Iris pigment epithelial cell (primary cell): ENCODE measurements at regions not wholly inside any gene's neighbourhood (a gene's known extent, or its start where the extent isn't known, plus 50 kb on each side); places are given as distances from the start of the nearest gene placed in this dataset.
"Not testable (repeated sequence)": the region's sequence is repeated elsewhere in the genome, so short reads cannot be mapped to it uniquely, and the experiment has no call there.

ENCODE experiments used
- DNase-seq: peaks from one replicate; pipeline ENCODE4 v3.0.0-alpha.2; 2011; ENCODE audit warnings: low read depth

GRCh38 chr4:148540622-148541326 is 98.6 kb upstream of the NR3C2 start:
- no peak for DNase-seq

- no peak for DNase-seq
Measured at GRCh38 chr4:148539387-148539786, 97.2 kb upstream of the NR3C2 start.

GRCh38 chr4:148533851-148534250 is 91.6 kb upstream of the NR3C2 start:
- not testable (repeated sequence) for DNase-seq

GRCh38 chr4:148530114-148530513 is 87.9 kb upstream of the NR3C2 start:
- DNase-seq = peak; percentile 25

GRCh38 chr4:148527571-148527970 is 85.4 kb upstream of the NR3C2 start:
- DNase-seq = no peak

- no peak for DNase-seq
Measured at GRCh38 chr4:148522995-148523394, 80.8 kb upstream of the NR3C2 start.

GRCh38 chr4:148515248-148515647 is 73.0 kb upstream of the NR3C2 start:
- peak; percentile 63 for DNase-seq

- no peak for DNase-seq
Measured at GRCh38 chr4:148514581-148514980, 72.4 kb upstream of the NR3C2 start.

- DNase-seq = peak; percentile 8
Measured at GRCh38 chr4:148514041-148514440, 71.8 kb upstream of the NR3C2 start.

- no peak for DNase-seq
Measured at GRCh38 chr4:148510211-148510610, 68.0 kb upstream of the NR3C2 start.

- no peak for DNase-seq
Measured at GRCh38 chr4:148503681-148504080, 61.5 kb upstream of the NR3C2 start.

- no peak for DNase-seq
Measured at GRCh38 chr4:148497258-148497657, 55.0 kb upstream of the NR3C2 start.

GRCh38 chr4:148495463-148495862 is 53.2 kb upstream of the NR3C2 start:
- DNase-seq = no peak
